GM06990 (cell line): ENCODE measurements at regions not wholly inside any gene's neighbourhood (a gene's known extent, or its start where the extent isn't known, plus 50 kb on each side); places are given as distances from the start of the nearest gene placed in this dataset.

Source experiments
- DNase-seq: peaks from one replicate; pipeline ENCODE4 v3.0.0-alpha.2; 2011; ENCODE audit not compliant: insufficient read length; ENCODE audit errors: extremely low read depth
- H3K27me3 ChIP-seq: replicated peaks from 2 replicates; pipeline ENCODE4 v1.6.0; 2011; ENCODE audit warnings: low read length; ENCODE audit not compliant: control insufficient read depth, insufficient read depth
- H3K36me3 ChIP-seq: 2 replicates; pipeline ENCODE4 v1.5.1; 2011; ENCODE audit warnings: low read length; ENCODE audit not compliant: control insufficient read depth, insufficient read depth
- H3K4me3 ChIP-seq: replicated peaks from 2 replicates; pipeline ENCODE4 v1.5.1; 2011; ENCODE audit warnings: low read depth, mild to moderate bottlenecking, control low read depth, low read length
- TF ChIP-seq, protein P1 (sequence below): IDR thresholded peaks from 2 replicates; pipeline ENCODE4 v1.5.1; 2011; ENCODE audit warnings: low read length, control low read depth, mild to moderate bottlenecking, inconsistent platforms; ENCODE audit not compliant: insufficient read depth, poor library complexity, severe bottlenecking

GRCh38 chr1:2905356-2905755, 103.9 kb upstream of the TTC34 start:
- Histone ChIP-seq H3K4me3 (no peak overlapping the region), H3K36me3 (no peaks in the 10 kb centered on the region), H3K27me3 (no peaks in the 10 kb centered on the region)
- TF ChIP-seq, protein P1, sequence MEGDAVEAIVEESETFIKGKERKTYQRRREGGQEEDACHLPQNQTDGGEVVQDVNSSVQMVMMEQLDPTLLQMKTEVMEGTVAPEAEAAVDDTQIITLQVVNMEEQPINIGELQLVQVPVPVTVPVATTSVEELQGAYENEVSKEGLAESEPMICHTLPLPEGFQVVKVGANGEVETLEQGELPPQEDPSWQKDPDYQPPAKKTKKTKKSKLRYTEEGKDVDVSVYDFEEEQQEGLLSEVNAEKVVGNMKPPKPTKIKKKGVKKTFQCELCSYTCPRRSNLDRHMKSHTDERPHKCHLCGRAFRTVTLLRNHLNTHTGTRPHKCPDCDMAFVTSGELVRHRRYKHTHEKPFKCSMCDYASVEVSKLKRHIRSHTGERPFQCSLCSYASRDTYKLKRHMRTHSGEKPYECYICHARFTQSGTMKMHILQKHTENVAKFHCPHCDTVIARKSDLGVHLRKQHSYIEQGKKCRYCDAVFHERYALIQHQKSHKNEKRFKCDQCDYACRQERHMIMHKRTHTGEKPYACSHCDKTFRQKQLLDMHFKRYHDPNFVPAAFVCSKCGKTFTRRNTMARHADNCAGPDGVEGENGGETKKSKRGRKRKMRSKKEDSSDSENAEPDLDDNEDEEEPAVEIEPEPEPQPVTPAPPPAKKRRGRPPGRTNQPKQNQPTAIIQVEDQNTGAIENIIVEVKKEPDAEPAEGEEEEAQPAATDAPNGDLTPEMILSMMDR = no peak
- no peak for DNase-seq

DNA sequence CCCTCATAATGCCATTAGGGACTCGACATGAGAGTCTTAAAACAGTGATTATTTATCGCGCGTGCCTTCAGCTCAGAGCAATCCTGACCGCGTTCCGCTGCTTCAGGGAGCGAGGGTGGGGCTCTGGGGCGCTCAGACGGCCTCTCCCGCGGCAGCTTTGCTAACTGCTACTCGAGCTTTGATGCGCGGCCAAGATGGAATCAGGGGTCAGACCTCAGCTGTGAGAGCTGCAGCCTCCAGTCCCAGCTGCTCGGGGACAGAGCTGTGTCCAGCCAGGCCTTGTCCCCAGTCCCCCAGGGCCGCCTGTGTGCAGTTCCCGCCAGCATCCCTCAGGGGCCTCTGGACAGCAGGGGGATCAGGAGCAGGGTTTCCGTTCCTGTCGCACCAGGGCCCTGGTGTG, 104.6 kb upstream of the TTC34 start:
- Histone ChIP-seq H3K36me3 (no peaks in the 10 kb centered on the region), H3K4me3 (no peak overlapping the region), H3K27me3 (no peaks in the 10 kb centered on the region)
- TF ChIP-seq, protein P1 = no peak
- no peak for DNase-seq

DNA sequence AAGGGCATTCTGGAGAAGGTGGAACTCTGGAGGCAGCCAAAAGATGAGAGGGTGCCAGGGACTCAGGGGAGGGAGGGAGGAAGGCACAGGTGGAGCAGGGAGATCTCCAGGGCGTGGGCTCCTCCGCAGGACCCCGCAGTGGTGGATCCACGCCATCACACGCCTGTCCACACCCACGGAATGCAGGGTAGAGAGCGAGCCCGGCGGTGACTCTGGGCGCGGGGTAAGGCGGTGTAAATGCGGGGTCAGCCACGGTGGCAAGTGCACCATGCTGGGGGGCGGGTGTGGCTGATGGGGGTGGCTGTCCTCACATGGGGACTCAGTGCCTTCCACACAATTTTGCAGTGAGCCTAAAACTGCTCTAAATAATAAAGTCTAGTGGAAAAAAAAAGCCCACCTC, 105.1 kb upstream of the TTC34 start:
- no peak overlapping the region for H3K4me3 ChIP-seq
- no peaks in the 10 kb centered on the region for H3K27me3 ChIP-seq
- H3K36me3 ChIP-seq = no peaks in the 10 kb centered on the region
- no peak for DNase-seq
- TF ChIP-seq, protein P1 = no peak

DNA sequence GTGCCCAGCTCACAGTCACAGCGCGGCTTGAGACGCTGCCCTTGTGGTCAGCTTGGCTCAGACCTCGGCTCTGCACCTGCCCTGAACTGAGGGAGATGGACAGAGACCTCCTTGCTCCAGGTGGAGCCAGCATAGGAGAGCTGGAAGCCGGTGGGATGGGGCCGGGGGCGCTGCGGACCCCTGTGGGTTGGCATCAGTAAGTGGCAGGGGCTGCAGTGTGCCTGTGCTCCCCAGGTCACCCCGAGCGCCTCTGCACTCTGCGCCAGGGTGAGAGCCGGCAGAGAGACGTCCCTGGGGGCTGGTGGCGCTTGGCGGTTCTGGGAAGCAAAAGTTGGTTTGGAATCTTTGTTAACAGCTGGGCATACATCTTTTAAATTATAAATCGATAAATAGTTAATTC, 105.6 kb upstream of the TTC34 start:
- Histone ChIP-seq H3K4me3 (no peak overlapping the region), H3K27me3 (no peaks in the 10 kb centered on the region), H3K36me3 (no peaks in the 10 kb centered on the region)
- TF ChIP-seq, protein P1 = no peak
- DNase-seq = no peak

DNA sequence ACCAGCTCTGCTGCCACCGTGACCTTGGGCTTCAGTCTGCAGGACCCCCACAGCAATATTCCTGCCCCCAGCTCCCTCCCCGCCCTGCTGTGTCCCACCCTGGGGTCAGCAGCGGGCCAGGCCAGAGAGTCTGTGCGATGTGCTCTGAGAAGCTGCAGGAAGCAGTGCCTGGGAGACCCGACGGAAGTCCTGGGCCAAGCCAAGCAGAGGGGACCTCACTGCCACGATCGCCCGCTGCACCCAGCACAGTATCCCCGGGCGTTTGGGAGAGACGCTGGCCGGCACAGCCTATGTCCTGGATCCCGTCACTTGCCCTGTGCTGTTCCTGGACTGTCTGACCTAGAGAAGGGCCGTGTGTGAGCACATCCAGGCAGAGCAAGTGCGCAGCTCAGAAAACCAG, 106.6 kb upstream of the TTC34 start:
- no peak for DNase-seq
- H3K36me3 ChIP-seq = no peaks in the 10 kb centered on the region
- no peaks in the 10 kb centered on the region for H3K27me3 ChIP-seq
- H3K4me3 ChIP-seq = no peak overlapping the region
- TF ChIP-seq, protein P1 = no peak

GRCh38 chr1:2908561-2908960, 107.1 kb upstream of the TTC34 start:
- H3K36me3 ChIP-seq = no peaks in the 10 kb centered on the region
- TF ChIP-seq, protein P1 = no peak
- no peaks in the 10 kb centered on the region for H3K27me3 ChIP-seq
- no peak overlapping the region for H3K4me3 ChIP-seq
- DNase-seq = no peak
